GM12891 (cell line): ENCODE measurements at regions not wholly inside any gene's neighbourhood (a gene's known extent, or its start where the extent isn't known, plus 50 kb on each side); places are given as distances from the start of the nearest gene placed in this dataset.

Experiments
- PAX5 ChIP-seq: IDR thresholded peaks from 2 replicates; pipeline ENCODE4 v1.6.1; 2011; ENCODE audit warnings: low read length, moderate library complexity, mild to moderate bottlenecking; ENCODE audit not compliant: insufficient read depth, severe bottlenecking
- POLR2A ChIP-seq: IDR thresholded peaks from 2 replicates; pipeline ENCODE4 v1.6.1; 2011; ENCODE audit warnings: low read depth, low read length, control low read depth
- POLR2AphosphoS5 ChIP-seq: IDR thresholded peaks from 2 replicates; pipeline ENCODE4 v1.6.1; 2011; ENCODE audit warnings: low read depth, low read length, control low read depth
- TAF1 ChIP-seq: IDR thresholded peaks from 2 replicates; pipeline ENCODE4 v1.6.1; 2011; ENCODE audit warnings: low read depth, low read length, control low read depth

GRCh38 chr4:61128682-61129081 is 71.4 kb upstream of the ADGRL3 start:
- TF ChIP-seq POLR2A (no peak), POLR2AphosphoS5 (no peak), PAX5 (no peak), TAF1 (no peak)
